ENCODE measurements at regions not wholly inside any gene's neighbourhood (a gene's known extent, or its start where the extent isn't known, plus 50 kb on each side); places are given as distances from the start of the nearest gene placed in this dataset.

GRCh38 chr11:126114486-126115126 lies 51.9 kb upstream of the CDON start:
- H3K9me1 ChIP-seq (ENCODE audit: insufficient read depth, low read length): peaks cover 3% of the 10 kb centered on the region; the same call in 1 of the 2 replicates
- H4K5ac ChIP-seq (ENCODE audit: low read depth, low read length): peak overlapping the region; percentile 85
- H3K36me3 ChIP-seq (ENCODE audit: control insufficient read depth, insufficient read depth, low read length): no peaks in the 10 kb centered on the region
- peak overlapping the region; percentile 28 for H3K18ac ChIP-seq (ENCODE audit: low read depth, low read length)
- no peak overlapping the region; the same call in 1 of the 2 replicates for H2BK120ac ChIP-seq (ENCODE audit: low read depth, low read length)
- peak overlapping the region; percentile 34; the same call in 1 of the 2 replicates for H3K27ac ChIP-seq (ENCODE audit: insufficient read depth, low read length)
- no peaks in the 10 kb centered on the region for H3K9me3 ChIP-seq (ENCODE audit: control insufficient read depth, insufficient read depth, low read length)
- no peak overlapping the region for H3K9ac ChIP-seq (ENCODE audit: low read depth, low read length)
- peak overlapping the region; percentile 70 for H2AK9ac ChIP-seq (replicated peaks; ENCODE audit: low read depth, low read length, poor library complexity)
- H3K79me1 ChIP-seq (ENCODE audit: low read depth in 1 of 2, low read length in 2 of 2): no peaks in the 10 kb centered on the region
- no TSS peak for BruUV-seq (replicated peaks)
- intact Hi-C loops (cut with micrococcal nuclease): no loop called here
- H2BK5ac ChIP-seq (ENCODE audit: low read depth, low read length, poor library complexity, severe bottlenecking): peak overlapping the region; percentile 53
- no peak overlapping the region for H3K14ac ChIP-seq (replicated peaks; ENCODE audit: low read depth, low read length)
- no peak overlapping the region for H3K56ac ChIP-seq (ENCODE audit: extremely low read depth, insufficient read depth, low read length)
- ChIA-PET CTCF (no interaction called here), POLR2A (ENCODE audit: unreplicated experiment) (no interaction called here)
- H4K91ac ChIP-seq (ENCODE audit: insufficient read depth, low read depth, low read length): peak overlapping the region; percentile 19; the same call in 1 of the 2 replicates
- H2AFZ ChIP-seq (replicated peaks; ENCODE audit: low read length, poor library complexity): peak overlapping the region; percentile 51
- WGBS, 2 experiments (ENCODE audit: extremely low coverage in 2 of 2, insufficient read length in 1 of 2): 100% methylated on average over 2 of the region's 6 CpGs; no CpG with 5 or more reads in 1 of the 2 experiments
- H3K27me3 ChIP-seq (ENCODE audit: control insufficient read depth, insufficient read depth, low read length): peaks cover 31% of the 10 kb centered on the region
- peak overlapping the region in 1 of 2 experiments; percentile 43; a peak in 2 of 4 replicates for H4K8ac ChIP-seq (ENCODE audit: low read depth in 2 of 2, low read length in 2 of 2)
- H3K4me3 ChIP-seq (ENCODE audit: insufficient read depth, low read depth, low read length): no peak overlapping the region
- 0 out of 2 replicates have a peak overlapping the region, but pooled peaks have one; percentile 66 for H3K23ac ChIP-seq (ENCODE audit: low read depth, low read length)
- ATAC-seq (ENCODE audit: low read depth) (no peak), DNase-seq (peak; percentile 21)
- in situ Hi-C loops (cut with MboI; ENCODE audit: low sequenced_read_pairs): no loop called here
- H4K20me1 ChIP-seq (ENCODE audit: insufficient read depth, low read length): no peaks in the 10 kb centered on the region
- H3K4me1 ChIP-seq (ENCODE audit: control insufficient read depth, insufficient read depth, low read length): peaks cover 37% of the 10 kb centered on the region
- no peak overlapping the region for H2BK15ac ChIP-seq (ENCODE audit: low read depth, low read length)
- TF ChIP-seq CHD1 (IDR thresholded peaks at IDR 0.05; ENCODE audit: low read depth, low read length) (no peak), RAD21 (IDR thresholded peaks at IDR 0.05; ENCODE audit: low read length) (no peak), BHLHE40 (IDR thresholded peaks at IDR 0.05; ENCODE audit: low read depth, low read length) (no peak), POLR2A (IDR thresholded peaks at IDR 0.05; ENCODE audit: low read depth, low read length) (no peak), ELK1 (IDR thresholded peaks at IDR 0.05; ENCODE audit: borderline replicate concordance, low read depth, low read length) (no peak), SMC3 (IDR thresholded peaks at IDR 0.05; ENCODE audit: low read depth, low read length) (no peak), MXI1 (IDR thresholded peaks at IDR 0.05; ENCODE audit: borderline replicate concordance, low read depth, low read length) (no peak), FOS (IDR thresholded peaks at IDR 0.05; ENCODE audit: low read depth, low read length) (no peak), RCOR1 (IDR thresholded peaks at IDR 0.05; ENCODE audit: insufficient replicate concordance, low read length) (no peak), CEBPB (IDR thresholded peaks at IDR 0.05; ENCODE audit: low read depth, low read length) (no peak)
- TF ChIP-seq, protein P1, sequence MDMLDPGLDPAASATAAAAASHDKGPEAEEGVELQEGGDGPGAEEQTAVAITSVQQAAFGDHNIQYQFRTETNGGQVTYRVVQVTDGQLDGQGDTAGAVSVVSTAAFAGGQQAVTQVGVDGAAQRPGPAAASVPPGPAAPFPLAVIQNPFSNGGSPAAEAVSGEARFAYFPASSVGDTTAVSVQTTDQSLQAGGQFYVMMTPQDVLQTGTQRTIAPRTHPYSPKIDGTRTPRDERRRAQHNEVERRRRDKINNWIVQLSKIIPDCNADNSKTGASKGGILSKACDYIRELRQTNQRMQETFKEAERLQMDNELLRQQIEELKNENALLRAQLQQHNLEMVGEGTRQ (IDR thresholded peaks at IDR 0.05; ENCODE audit: low read depth, low read length): no peak
- H2AK5ac ChIP-seq (ENCODE audit: low read depth, low read length): no peak overlapping the region
- H2BK20ac ChIP-seq (ENCODE audit: low read depth, low read length): peak overlapping the region; percentile 37
- no peak overlapping the region for H3K4me2 ChIP-seq (ENCODE audit: low read depth, low read length)
- 0 out of 2 replicates have a peak overlapping the region, but pooled peaks have one; percentile 27 for H3K4ac ChIP-seq (ENCODE audit: low read depth, low read length)
- dilution Hi-C loops (cut with HindIII; ENCODE audit: low sequenced_read_pairs, unreplicated experiment): no loop called here
